Dedifferentiated amniotic fluid mesenchymal stem cell (primary cell): ENCODE measurements at regions not wholly inside any gene's neighbourhood (a gene's known extent, or its start where the extent isn't known, plus 50 kb on each side); places are given as distances from the start of the nearest gene placed in this dataset.
"Not testable (repeated sequence)": the region's sequence is repeated elsewhere in the genome, so short reads cannot be mapped to it uniquely, and the experiment has no call there.

ENCODE experiments used
- DNase-seq: peaks from one replicate; pipeline ENCODE4 v3.0.0-alpha.2; 2016; ENCODE audit errors: extremely low spot score

- not testable (repeated sequence) for DNase-seq
Measured at GRCh38 chr4:130772966-130773365, 1677.0 kb downstream of the C4orf33 start.

- peak; percentile 24 for DNase-seq
Measured at GRCh38 chr4:130808492-130808891, 1712.5 kb downstream of the C4orf33 start.

DNA sequence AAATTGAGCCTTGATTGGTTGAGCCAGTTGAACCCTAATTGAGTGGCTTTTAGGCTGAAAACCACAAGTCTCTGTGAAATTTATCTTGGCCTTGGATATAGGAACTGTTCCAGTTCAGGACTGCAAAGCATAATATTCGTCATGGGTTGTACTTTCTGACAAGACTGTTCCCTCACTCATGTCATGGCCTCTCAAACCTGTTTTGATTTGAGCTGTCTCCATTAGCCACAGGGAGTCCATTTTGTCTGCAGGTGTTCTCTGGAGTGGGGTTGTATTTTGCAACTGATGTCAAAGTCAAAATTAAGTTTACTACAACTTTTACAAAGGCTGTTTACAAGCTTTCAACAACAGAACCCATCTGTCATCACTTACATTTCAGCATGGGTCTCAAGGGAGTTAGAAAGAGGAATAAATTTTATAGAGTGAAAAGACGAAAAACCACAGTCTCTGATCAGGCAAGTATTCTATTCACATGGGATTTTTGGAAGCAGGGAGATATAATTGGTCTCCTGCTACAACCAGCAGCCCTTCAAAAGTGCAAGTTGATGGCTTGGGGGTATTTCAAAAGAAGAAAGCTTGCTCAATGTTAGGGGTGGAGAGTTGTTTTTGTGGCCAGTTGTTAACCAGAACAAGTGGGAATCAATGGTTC is 1716.3 kb downstream of the C4orf33 start:
- DNase-seq, result no peak

GRCh38 chr4:130814896-130815295 is 1718.9 kb downstream of the C4orf33 start:
- no peak for DNase-seq

- no peak for DNase-seq
Measured at GRCh38 chr4:130820448-130820847, 1724.5 kb downstream of the C4orf33 start.

DNA sequence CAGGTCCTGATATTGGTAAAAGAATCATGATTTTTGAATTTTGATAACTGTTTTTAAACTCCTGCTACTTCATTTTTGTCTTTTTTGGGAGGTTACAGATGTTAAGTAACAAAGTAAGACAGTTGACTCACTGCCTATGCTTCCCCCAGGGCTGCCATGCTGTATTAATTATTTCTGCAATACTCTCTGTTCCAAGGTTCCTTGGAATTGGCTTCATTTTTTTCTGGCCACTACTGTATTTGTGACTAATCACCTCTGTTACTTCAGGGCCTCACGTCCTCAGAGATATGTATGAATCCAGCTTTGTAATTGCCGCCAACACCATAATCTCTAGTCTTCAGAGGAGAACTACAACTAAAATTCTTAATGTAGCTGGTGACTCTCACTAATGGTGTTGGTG is 1729.3 kb downstream of the C4orf33 start:
- DNase-seq, result peak; percentile 51

- no peak for DNase-seq
Measured at GRCh38 chr4:130850019-130850524, 1754.1 kb downstream of the C4orf33 start.

DNA sequence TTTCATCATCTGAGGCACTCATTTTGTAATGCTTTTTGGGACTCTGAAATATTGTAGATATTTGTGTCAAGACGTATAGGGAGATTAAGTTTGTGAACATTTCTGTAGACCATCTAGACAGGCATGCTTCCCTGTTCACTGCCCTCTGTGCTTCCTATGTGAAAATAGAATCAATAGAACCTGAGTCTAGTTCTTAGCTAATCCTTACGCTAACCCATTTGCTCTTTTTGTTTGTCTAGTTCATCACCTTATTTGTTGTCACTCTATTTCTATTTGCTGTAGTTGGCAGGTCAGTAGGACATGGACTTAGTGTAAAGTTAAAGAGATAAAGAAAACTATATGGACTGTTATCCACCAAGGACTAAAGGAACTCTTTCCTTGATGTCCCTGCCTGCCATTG is 1755.2 kb downstream of the C4orf33 start:
- DNase-seq, result no peak

DNA sequence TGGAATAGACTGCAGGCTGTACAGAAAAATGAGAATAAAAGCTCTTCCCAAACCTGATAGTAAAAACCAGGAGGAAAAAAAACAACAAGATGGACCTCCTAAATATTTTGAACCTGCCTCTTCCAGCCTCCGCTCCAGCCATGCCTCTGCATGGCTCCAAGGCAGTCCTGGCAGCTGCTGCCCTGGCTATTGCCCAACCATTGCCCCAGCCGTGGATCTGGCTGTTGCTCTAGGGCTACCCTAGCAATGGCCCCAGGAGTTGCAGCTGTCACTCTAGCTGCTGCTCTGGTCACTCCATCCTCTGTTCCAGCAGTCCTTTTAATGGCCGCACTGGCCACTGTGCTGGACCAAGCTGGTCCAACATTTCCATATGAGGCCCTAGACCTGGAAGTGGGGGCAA is 1756.0 kb downstream of the C4orf33 start:
- DNase-seq, result no peak

DNA sequence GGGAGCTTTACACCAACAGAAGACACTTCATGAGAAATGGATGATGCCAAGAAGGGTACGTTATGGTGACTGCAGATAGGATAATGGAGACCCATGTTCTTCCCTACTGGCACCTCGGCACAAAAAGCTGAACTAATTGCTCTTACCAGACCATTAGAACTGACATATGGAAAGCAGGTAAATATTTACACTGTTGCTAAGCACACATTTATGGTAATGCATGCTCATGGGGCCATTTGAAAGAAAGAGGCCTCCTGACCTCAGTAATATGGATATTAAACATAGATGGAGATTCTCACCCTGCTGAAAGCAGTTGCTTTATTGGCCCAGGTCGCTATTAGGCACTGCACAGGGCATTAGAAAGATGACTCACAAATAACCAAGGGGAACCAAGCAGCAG is 1759.6 kb downstream of the C4orf33 start:
- no peak for DNase-seq

DNA sequence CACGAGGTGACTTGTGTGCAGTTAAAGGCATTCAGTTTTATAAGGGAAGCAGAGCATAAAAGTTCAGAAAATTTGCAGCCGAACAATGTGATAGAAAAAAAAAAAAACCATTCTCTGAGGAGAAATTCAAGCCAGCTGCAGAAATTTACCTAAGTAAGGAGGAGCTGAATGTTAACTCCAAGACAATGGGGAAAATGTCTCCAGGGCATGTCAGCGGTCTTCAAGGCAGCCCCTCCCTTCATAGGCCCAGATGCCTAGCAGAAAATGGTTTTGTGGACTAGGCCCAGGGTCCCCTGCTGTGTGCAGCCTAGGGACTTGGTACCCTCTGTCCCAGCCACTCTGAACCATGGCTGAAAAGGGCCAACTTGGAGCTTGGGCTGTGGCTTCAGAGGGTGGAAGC is 1764.0 kb downstream of the C4orf33 start:
- no peak for DNase-seq

- no peak for DNase-seq
Measured at GRCh38 chr4:130896920-130897319, 1801.0 kb downstream of the C4orf33 start.

DNA sequence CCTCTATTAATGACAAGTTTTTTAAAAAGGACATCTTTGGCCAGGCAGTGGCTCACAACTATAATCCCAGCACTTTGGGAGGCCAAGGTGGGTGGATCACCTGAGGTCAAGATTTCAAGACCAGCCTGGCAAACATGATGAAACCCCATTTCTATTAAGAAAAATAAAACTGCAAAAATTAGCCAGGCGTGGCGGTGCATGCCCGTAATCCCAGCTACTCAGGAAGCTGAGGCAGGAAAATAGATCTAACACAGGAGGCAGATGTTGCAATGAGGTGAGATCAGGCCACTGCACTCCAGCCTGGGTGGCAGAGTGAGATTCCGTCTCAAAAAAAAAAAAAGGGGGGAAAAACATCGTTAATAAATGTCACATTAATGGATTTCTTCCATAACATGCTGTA is 1805.4 kb downstream of the C4orf33 start:
- DNase-seq, result no peak

DNA sequence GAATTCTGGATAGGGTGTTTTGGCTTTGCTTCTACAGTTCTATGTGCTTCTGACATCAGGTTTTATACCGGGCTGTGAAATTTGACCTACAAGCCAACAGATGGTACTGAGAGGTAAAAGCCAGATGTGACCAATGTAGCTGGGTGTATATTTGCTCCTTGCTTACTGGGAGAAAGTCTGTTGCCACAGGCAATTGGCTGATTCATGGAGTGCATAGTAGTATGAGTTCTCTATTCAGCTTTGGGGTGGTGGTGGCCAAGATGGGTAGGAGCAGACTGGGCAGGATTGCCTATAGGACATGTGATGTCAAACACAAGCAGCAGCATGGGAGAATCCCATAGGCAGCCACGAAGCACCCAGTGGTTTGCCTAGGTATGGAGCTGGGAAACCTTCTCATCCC is 1827.0 kb downstream of the C4orf33 start:
- no peak for DNase-seq

- no peak for DNase-seq
Measured at GRCh38 chr4:130955520-130955919, 1859.6 kb downstream of the C4orf33 start.

GRCh38 chr4:130985371-130985770 is 1889.4 kb downstream of the C4orf33 start:
- no peak for DNase-seq

DNA sequence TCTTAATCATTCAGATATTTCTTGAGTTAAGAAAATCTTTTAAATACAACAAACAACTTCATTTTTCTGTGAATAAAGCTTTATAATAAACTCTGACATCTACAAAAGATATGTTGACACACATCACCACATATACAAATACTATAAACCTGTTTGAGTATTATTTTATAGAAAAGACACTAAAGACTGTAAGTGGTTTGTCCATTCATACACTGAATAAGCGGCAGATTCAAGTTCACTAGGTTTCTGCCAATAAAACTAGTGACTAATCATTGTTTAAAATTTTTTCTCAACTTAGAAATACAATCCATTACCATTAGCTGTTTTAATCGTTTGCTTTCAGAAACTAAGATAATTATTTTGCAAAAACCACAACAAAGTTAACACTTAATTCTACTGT is 1900.0 kb downstream of the C4orf33 start:
- DNase-seq, result no peak

- DNase-seq, result no peak
Measured at GRCh38 chr4:131001371-131001770, 1905.4 kb downstream of the C4orf33 start.

DNA sequence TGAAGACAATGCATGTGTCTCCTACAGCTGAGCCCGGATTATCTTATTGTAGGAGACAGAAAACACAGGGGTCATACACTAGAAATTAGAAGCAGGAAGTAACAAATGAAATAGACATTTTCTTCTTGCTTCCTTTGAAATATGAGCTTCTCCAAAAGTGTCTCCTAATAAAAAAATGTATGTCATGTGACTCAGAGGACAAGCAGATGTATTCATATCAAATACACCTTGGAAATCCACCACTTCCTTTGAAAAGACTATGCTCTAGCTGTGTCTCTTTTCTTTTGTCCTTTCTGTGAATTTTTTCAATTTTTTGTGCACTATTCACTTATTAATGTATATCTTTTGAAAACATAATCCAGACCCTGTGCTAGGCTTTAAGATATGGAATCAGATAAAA is 1906.2 kb downstream of the C4orf33 start:
- no peak for DNase-seq

DNA sequence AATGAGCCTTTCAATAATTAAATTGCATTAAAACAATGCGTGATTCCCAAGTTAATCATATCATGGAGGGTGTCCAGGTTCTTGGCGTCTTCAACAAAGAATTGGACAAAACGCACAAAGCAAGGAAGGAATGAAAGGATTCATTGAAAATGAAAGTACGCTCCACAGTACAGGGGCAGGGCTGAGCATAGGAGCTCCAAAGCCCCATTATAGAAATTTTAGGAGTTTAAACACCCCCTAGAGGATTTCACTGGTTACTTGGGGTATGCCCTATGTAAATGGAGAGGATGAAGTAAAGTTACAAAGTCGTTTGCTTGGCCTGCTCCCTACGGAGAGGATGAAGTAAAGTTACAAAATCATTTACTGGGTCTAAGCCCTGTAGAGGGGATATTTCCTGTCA is 1910.4 kb downstream of the C4orf33 start:
- DNase-seq, result no peak

DNA sequence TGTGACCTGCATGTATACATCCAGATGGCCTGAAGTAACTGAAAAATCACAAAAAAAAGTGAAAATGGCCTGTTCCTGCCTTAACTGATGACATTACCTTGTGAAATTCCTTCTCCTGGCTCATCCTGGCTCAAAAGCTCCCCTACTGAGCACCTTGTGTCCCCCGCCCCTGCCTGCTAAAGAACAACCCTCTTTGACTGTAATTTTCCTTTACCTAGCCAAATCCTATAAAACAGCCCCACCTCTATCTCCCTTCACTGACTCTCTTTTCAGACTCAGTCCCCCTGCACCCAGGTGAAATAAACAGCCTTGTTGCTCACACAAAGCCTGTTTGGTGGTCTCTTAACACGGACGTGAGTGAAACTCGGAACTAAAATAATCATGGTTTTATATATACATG is 1916.0 kb downstream of the C4orf33 start:
- DNase-seq, result not testable (repeated sequence)

DNA sequence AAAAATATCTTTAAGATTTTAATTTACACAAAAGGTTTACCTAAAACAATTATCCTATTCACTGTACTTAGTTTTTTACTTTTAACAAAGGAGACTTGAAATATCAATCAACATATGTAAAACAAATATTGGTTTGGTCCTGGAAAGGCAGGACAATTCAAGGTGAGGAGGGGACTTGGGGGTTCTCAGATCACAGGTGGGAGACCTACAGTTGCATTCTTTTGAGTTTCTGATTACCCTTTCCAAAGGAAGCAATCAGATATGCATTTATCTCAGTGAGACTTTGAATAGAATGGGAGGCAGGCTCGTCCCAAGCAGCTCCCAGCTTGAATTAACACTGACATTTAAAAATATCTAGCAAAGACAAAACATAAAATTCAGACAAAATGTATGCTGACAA is 1917.3 kb downstream of the C4orf33 start:
- DNase-seq, result no peak

DNA sequence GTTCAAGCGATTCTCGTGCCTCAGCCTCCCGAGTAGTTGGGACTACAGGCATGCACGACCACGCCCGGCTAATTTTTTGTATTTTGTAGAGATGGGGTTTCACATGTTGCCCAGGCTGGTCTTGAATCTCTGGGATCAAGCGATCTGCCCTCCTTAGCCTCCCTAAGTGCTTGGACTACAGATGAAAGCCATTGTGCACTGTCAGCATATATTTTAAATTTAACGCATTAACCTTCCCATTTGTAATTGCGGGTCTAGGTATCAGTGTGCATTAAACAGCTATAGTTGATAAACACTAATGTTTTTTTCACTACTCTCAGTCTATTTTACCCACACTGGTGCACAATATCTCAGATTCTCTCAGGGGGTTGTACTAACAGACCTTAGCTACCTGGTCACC is 1930.8 kb downstream of the C4orf33 start:
- DNase-seq, result no peak

- DNase-seq, result no peak
Measured at GRCh38 chr4:131044368-131044767, 1948.4 kb downstream of the C4orf33 start.
